ENCODE measurements at regions not wholly inside any gene's neighbourhood (a gene's known extent, or its start where the extent isn't known, plus 50 kb on each side); places are given as distances from the start of the nearest gene placed in this dataset.

DNA sequence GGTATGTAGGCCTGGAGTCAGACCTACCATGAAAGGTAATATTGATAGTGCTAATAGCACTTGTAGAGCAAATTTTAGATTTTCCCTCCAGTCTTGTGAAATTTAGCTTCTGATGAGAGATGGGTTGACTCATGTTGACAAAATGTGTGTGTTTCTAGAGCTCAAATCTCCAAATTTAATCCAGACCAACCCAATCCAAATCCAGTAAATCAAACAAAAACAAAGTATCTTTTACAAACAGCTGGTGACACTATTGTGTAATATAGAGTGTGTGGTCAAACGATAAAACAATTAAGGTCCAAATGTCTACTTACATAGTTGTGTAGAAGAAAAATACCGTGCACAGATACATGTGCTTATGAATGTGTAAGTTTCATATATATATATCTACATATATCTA is 63.4 kb upstream of the KITLG start:
- Mint-ChIP-seq H3K9me3 (no peaks in the 10 kb centered on the region), H3K4me1 (ENCODE audit: low read depth) (no peaks in the 10 kb centered on the region), H3K27ac (no peak overlapping the region), H3K36me3 (ENCODE audit: insufficient read depth in 2 of 2) (no peaks in the 10 kb centered on the region), H3K27me3 (ENCODE audit: low read depth) (no peaks in the 10 kb centered on the region), H3K4me3 (no peak overlapping the region)
- DNase-seq (no peak), ATAC-seq (replicated peaks in 1 of 2) (no peak)

DNA sequence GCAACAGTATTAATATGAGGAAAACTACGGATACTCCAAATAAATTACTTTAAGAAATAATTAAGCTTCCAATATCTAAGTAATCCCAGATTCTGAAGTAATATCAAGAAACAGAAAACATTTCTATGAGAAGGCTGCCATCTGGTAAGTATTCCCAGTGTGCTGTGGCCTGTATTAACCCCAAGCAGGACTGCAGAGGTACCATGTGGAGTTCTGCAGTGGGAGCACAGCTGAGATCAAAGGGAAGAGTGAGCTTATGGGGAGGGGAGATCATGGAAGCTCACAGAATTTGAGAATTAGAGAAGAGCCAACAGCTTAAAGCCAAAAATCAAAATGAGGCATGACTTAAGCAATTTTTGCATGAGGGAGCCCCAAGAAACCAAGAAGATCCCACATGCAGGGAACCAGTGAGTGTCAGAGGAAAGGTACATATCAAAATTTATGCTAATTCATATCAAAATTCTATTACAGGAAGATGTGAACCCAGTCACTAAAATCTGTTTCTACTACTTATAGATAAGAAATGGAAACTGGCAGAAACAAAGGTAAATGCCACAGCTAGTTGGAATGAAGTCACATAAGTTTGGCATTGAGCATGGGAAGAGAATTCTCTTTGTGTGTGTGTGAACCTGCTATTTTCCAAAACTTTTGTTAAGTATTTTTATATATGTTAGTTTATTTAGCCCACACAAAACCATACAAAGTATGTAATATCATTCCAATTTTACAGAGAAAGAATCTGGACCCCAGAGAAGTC is 62.6 kb upstream of the KITLG start:
- DNase-seq (no peak), ATAC-seq (replicated peaks in 1 of 2) (no peak)
- H3K27me3 Mint-ChIP-seq (ENCODE audit: low read depth), result no peaks in the 10 kb centered on the region
- no peaks in the 10 kb centered on the region for H3K4me1 Mint-ChIP-seq (ENCODE audit: low read depth)
- no peak overlapping the region for H3K27ac Mint-ChIP-seq
- H3K4me3 Mint-ChIP-seq, result no peak overlapping the region
- H3K36me3 Mint-ChIP-seq (ENCODE audit: insufficient read depth in 2 of 2), result no peaks in the 10 kb centered on the region
- H3K9me3 Mint-ChIP-seq, result no peaks in the 10 kb centered on the region

DNA sequence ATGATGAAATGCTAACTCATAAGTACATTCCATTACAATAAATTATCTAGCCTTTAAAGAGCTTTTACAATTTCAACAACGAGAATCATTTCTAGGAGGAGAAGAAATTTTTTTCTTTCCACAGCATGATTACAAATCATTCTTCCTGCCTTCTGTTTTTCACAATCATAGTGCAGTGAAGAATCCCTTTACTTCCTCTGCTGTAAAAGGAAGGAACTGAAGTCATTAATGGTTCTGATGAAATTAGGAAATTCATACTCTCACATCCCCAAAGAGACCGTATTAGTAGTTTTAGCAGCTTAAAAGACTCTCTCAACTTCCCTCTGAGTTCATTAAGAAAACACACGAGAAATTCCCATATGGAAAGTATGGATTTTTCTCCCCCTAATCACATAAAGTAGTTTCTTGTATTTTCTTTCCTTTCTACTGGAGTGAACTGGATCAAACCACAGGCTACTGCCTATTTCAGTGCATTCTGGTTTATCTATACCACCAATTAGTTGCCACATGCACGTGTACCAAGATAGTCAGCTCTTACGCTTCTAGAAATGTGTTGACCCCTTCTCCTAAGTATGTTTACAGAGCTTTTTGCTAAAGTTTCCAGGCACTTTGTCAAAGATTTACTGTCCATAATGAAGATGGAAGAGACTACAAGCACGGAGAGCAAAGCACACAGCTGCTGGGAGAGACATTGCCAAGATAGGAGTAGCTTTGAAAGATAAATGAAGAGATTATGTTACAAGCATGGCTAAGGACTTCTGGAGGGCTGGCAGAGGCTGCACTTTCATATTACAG is 58.9 kb upstream of the KITLG start:
- H3K9me3 Mint-ChIP-seq, result no peaks in the 10 kb centered on the region
- H3K4me1 Mint-ChIP-seq (ENCODE audit: low read depth), result no peaks in the 10 kb centered on the region
- H3K4me3 Mint-ChIP-seq, result no peak overlapping the region
- no peaks in the 10 kb centered on the region for H3K36me3 Mint-ChIP-seq (ENCODE audit: insufficient read depth in 2 of 2)
- H3K27ac Mint-ChIP-seq, result no peak overlapping the region
- DNase-seq (no peak), ATAC-seq (replicated peaks in 1 of 2) (no peak)
- H3K27me3 Mint-ChIP-seq (ENCODE audit: low read depth), result no peaks in the 10 kb centered on the region

DNA sequence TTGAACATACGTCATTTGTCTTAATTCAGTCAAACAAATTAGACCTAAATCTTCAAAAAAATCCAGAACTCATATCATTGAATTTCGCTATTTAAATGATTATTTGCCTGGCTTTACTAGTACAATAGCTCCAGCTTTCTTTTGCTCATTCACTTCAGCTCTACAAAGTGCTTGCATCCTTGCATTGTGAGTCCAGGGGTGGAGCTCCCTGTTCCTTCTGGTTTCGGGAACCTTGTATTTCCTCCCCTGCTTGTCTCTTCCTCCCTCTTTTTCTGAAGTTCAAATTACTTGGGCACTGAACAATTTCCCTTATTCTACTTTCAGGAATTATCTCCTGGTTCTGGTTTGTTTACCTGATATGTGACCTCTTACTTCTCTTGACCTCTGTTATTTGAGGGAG is 58.1 kb upstream of the KITLG start:
- Mint-ChIP-seq H3K36me3 (ENCODE audit: insufficient read depth in 2 of 2) (no peaks in the 10 kb centered on the region), H3K27ac (no peak overlapping the region), H3K4me3 (no peak overlapping the region), H3K27me3 (ENCODE audit: low read depth) (no peaks in the 10 kb centered on the region), H3K4me1 (ENCODE audit: low read depth) (no peaks in the 10 kb centered on the region), H3K9me3 (no peaks in the 10 kb centered on the region)
- DNase-seq (no peak), ATAC-seq (replicated peaks in 1 of 2) (no peak)

DNA sequence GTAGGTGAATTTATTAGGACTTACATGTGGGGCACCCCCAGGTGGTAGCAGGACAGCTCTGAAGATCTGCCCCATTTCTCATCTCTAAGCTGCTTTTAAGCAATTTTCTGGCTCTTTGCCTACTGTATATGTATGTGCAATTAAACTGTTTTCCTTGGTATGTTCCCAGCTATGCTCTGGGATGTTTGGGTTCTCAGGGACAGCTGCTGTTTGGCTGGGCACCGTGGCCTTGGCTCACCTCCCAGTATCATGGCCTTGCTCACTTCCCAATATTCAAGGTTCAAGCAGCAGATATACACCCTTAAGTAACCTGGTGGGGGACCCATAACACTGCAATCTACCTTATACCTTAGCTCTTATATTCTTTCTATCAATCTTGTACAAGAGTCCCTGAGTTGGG is 53.7 kb upstream of the KITLG start:
- peaks cover 6% of the 10 kb centered on the region for H3K27me3 Mint-ChIP-seq (ENCODE audit: low read depth)
- DNase-seq (no peak), ATAC-seq (replicated peaks in 1 of 2) (no peak)
- no peak overlapping the region for H3K27ac Mint-ChIP-seq
- no peak overlapping the region for H3K4me3 Mint-ChIP-seq
- no peaks in the 10 kb centered on the region for H3K4me1 Mint-ChIP-seq (ENCODE audit: low read depth)
- no peaks in the 10 kb centered on the region for H3K36me3 Mint-ChIP-seq (ENCODE audit: insufficient read depth in 2 of 2)
- no peaks in the 10 kb centered on the region for H3K9me3 Mint-ChIP-seq

DNA sequence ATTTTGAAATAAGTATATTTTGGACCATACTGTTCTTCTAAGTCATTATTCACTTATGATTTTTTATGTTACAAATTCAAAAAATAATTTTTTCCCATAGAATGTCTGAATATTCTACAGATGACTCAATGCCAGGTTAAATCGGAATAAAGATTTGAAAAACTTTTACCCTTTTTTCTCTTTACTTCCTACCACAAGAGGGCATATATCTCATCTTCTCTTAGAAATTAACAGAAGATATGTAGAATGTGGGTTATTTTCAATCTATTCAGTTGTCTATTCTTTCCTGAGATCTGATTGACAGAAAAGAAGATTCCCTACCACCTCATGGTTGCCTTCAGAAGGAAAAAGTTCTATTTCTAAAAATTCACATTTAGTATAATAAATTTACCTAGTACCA is 53.0 kb upstream of the KITLG start:
- H3K36me3 Mint-ChIP-seq (ENCODE audit: insufficient read depth in 2 of 2), result no peaks in the 10 kb centered on the region
- DNase-seq (no peak), ATAC-seq (replicated peaks in 1 of 2) (no peak)
- no peaks in the 10 kb centered on the region for H3K4me1 Mint-ChIP-seq (ENCODE audit: low read depth)
- H3K4me3 Mint-ChIP-seq, result no peak overlapping the region
- H3K27me3 Mint-ChIP-seq (ENCODE audit: low read depth), result peaks cover 6% of the 10 kb centered on the region
- no peaks in the 10 kb centered on the region for H3K9me3 Mint-ChIP-seq
- H3K27ac Mint-ChIP-seq, result no peak overlapping the region

DNA sequence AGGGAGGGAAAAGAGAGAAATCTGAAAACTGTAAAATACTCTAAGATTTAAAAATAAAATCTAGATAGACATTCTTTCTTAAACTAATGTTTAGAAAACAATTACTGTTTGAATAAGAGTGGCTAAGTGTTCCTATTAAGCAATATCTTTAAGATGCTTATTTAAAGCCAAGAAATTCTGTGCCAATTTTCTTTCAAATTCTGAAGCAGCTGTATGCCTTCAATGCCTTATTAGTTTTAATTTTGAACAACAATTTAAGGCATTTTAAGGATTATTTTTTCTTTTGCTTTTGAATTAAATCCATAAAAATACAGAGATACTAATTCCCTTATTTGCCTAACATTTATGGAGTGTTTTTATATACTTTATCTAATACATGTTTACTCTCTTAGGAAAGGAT is 50.3 kb upstream of the KITLG start:
- no peak for DNase-seq
- no peak for ATAC-seq (replicated peaks in 1 of 2)
- Mint-ChIP-seq H3K9me3 (no peaks in the 10 kb centered on the region), H3K36me3 (ENCODE audit: insufficient read depth in 2 of 2) (no peaks in the 10 kb centered on the region), H3K4me1 (ENCODE audit: low read depth) (no peaks in the 10 kb centered on the region), H3K27me3 (ENCODE audit: low read depth) (peaks cover 6% of the 10 kb centered on the region), H3K4me3 (no peak overlapping the region), H3K27ac (no peak overlapping the region)

Data from activated T-cell treated with anti-CD3 and anti-CD28 coated beads, Interleukin-2, amount 50 U/mL, for 72 hours (primary cell).